Activated T-cell treated with anti-CD3 and anti-CD28 coated beads, Interleukin-2, amount 50 U/mL, for 48 hours (primary cell): ENCODE measurements at regions not wholly inside any gene's neighbourhood (a gene's known extent, or its start where the extent isn't known, plus 50 kb on each side); places are given as distances from the start of the nearest gene placed in this dataset.
A peak's percentile ranks its signal among the peaks of the same experiment; 100 is the strongest.
"Not testable (repeated sequence)": the region's sequence is repeated elsewhere in the genome, so short reads cannot be mapped to it uniquely, and the experiment has no call there.

ENCODE experiments used
- DNase-seq, 2 experiments: peaks; one replicate each; pipeline ENCODE4 v3.0.0-alpha.2; 2020

DNA sequence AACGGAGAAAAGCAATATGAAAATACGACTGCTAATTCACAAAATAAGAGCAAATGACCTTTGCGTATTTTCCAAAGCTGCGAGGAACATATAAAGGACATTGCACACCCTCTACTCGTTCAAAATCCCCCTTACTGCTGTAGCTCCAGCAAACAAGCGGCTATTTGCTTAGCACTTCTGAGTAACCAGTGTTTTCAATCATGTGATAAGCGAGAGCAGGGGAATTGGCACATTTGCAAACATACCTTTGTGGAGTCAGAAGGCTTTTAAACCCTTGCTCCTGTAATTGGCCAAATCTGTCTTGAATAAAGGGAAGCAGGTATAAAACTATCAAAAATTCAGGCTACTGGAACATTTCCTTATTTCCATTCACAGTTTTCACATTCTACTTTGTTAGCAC is 610.2 kb downstream of the UBE2NL start:
- no peak for DNase-seq

DNA sequence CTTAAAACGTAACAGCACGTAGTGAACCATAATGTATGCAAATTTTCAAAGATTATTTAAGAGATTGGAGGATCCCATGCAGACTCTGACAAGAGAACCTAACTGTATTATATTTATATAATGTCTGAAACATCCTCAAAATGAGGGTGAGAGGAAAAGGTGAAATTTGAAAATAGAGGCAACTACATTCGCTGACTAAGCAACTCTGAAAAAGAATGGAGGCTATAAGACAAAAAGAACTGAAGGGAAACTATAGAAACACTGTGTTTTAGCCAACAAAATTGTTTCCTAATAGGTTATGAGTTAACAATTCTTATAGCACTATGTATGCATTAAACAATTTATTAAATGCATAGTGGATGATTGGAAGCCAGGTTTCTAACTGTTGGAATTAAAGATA is 648.0 kb downstream of the UBE2NL start:
- DNase-seq: no peak

DNA sequence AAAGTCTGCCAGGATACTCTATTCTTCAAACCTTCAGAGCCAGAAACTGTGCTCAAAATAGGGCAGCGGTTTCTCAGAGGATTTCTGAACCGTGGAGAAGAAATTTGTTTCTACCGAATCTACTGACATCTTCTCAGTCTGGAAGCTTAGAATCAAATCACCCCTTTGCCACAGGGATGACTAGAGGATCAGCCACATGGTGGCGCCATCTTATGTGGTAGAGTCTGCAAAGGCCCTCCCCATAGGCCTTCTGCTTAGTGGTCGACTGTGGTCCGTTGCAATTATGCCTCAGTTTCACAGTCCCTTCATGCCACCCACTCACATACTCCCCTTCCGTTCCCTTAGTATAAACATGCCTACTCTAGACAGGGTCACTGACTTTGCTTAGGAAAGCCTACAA is 680.7 kb upstream of the SPANXN1 start:
- no peak for DNase-seq

DNA sequence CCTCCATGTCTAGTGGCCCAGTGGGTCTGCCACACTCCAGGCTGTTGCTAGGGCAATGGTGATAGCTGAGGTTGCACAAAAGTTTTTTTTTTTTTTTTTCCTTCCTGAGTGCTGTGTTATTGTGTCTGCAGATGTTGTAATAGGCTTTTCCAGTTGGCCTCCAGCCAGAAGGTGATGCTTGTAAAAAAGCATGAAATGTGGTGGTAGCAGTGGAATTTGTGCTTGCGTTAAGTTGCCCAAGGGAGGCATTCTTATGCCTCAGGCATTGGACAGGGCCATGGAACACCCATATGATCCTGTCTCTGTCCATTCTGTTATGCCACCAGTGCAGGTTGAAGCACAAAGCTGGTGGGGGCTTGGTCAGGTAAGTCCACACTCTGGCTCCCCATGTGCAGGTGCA is 660.5 kb upstream of the SPANXN1 start:
- DNase-seq: no peak

DNA sequence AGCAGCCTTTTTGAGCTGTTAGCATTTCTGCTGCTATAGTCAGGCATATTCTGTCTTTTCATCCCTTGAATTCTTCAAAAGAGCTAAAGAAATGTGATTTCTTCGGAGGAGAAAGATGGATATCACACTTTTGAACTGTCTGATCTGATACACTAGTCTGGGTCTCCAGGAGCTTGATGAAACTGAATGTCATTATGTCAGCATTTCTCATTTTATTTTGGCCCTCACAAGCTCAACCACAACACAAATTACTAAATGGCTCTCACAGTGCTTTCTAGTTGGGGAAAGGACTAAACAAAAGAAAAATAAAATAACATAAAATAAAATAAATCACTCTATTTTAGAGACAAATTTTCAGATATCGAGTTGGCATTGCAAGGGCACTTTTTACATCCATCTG is 655.3 kb upstream of the SPANXN1 start:
- DNase-seq: no peak

DNA sequence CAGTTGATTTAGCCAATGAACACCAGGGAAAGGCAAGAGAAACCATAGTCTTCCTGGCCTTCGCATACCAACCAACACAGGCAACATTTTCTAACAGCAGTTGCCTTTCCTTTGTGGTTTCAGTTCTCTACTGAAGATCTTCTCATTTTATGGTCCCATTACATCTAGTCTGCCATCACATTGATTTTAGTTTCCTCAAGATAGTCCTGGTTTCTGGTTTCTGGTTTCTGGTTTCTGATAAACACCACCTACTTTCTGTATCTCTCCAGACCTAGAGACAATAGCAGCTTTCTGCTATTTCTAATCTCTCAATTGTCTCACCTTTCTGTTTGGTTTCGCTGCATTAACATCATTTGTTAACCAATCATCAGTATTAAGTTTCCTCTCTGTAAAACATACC is 646.3 kb upstream of the SPANXN1 start:
- no peak for DNase-seq

DNA sequence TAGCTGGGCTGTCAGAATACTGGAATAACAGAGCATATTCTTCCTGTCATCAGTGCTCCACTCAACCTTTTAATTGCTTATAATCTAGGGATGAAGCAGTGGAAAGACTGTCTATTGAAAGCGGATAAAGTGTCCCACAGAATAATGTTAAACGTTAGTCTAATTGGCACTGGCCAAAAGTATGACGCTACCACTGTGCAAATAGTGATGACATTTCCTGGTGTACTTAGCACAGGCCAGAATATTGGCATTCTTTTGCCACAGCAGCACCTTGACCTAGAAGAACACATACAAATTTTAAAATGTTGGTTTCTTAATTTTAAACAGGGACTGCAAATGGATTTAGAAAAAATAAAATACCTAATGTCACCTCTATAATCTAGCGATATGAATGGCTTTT is 635.2 kb upstream of the SPANXN1 start:
- no peak for DNase-seq

DNA sequence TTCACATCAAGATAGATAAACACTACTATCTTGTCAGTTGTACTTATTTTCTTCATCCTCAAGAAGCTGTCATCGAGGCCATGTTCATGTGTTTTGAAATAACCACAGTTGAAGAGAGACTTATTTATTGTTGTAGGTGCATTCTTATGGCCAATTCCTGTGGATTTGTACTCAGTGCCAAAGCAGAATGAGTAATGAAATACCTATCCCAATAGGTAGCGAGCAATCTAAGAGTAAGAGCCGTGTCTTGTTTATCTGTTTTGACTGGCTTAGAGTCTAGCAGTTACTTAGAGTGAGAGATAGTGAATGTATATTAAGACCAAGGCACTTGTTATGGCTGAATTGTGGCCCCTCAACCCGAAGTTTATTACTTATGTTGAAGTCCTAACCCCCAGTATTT is 631.0 kb upstream of the SPANXN1 start:
- DNase-seq: no peak

DNA sequence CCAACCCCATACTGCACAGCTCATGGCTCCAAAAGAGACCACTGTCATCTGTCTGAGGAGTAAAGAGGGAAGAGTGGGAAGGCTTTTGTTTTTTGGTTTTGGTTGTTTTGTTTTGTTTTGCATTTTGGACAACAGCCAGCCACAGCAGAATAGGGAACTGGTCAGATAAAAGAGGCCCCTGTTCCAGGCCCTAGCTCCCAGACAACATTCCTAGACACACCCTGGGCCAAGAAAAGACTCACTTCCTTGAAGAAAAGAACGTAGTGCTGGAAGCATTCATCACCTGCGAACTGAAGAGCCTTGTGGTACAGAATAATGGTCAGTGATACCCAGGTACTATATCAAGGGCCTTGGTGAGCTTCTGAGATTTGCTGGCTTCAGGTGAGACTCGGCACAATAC is 619.4 kb upstream of the SPANXN1 start:
- DNase-seq: no peak

DNA sequence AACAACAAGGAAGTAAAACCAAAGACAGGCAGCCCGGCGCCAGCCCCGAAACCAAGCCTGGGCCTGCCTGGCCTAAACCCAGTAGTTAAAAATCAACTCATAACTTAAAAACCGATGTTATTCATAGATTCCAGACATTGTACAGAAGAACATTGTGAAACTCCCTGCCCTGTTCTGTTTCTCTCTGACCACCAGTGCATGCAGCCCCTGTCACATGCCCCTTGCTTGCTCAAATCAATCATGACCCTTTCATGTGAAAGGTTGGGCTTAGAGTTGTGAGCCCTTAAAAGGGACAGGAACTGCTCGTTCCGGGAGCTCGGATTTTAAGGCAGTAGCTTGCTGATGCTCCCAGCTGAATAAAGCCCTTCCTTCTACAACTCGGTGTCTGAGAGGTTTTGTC is 612.9 kb upstream of the SPANXN1 start:
- not testable (repeated sequence) for DNase-seq

DNA sequence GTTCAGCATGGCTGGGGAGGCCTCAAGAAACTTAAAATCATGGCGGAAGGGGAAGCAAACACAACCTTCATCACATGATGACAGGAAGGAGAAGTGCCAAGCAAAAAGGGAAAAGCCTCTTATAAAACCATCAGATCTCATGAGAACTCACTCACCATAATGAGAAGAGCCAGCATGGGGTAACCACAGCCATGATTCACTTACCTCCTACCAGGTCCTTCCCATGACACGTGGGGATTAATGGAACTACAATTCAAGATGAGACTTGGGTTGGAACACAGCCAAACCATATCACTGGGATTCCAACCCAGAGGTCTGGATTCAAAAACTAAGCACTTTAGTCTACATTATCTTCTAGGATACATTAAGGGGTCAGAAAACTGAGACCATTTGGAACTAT is 609.6 kb upstream of the SPANXN1 start:
- no peak for DNase-seq

DNA sequence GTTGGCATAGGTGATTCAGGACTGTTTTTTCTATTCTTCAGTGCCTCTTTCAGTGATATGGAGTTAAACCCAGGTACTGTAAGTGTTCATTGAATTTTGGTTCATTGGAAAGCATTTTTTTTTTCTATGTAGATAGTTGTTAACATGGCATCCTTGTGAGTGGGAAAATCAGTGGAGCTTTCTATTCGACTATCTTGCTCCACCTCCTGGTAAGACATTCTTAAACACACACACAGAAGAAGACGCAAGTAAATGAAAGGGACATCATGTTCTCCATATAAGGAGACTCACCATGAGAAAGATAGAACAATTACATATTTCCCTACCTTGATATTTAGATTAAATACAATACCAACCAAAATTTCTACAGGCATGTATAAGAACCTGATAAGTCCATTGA is 598.5 kb upstream of the SPANXN1 start:
- DNase-seq: no peak

DNA sequence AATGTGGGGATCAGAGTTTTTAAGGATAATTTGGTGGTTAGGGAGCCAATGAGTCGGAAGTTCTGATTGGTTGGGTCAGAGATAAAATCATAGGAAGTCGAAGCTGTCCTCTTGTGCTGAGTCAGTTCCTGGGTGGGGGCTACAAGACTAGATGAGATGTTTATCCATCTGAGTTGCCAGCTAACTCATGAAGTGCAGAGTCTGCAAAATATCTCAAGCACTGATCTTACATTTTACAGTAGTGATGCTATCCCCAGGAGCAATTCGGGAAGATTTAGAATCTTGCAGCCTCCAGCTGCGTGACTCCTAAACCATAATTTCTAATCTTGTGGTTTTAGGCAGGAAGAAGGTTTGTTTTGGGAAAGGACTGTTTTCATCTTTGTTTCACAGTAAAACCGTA is 565.8 kb upstream of the SPANXN1 start:
- no peak for DNase-seq

DNA sequence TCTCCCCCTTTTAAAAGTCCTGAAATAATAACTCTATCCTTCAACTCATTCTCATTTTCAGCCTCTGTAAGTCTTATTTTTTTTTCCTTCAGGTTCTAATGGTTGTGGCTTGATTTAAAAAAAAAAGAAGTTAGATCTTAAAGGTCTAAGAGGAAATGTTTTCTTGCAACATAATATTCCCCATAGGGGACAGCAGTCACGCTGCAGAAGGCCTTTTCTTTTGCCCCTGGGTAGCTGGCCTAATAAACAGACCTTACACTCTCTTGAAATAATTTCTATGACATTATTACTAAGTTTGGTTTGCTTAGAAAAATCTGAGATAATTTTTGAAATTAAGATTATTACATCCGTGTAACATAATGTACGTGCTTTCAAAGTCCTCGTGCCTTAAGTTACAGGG is 564.1 kb upstream of the SPANXN1 start:
- DNase-seq: no peak

DNA sequence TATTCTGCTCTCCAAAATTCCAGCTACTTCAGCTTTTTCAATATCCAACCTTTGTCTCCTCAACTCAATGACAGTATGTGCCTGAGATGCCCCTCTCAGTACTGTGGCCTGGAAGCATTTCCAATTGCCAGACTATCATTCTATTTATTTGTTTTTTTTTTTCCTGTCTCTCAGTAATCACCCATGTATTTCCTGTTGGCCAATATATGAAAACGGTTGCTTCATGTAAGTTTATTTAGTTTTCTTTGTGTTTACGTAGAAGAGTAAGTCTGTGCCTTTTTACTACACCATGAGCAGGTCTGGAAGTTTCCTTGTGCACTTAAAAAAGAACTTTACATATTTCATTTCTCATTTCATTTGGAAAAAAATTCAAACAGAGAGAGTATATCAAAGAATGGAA is 537.5 kb upstream of the SPANXN1 start:
- DNase-seq: no peak

DNA sequence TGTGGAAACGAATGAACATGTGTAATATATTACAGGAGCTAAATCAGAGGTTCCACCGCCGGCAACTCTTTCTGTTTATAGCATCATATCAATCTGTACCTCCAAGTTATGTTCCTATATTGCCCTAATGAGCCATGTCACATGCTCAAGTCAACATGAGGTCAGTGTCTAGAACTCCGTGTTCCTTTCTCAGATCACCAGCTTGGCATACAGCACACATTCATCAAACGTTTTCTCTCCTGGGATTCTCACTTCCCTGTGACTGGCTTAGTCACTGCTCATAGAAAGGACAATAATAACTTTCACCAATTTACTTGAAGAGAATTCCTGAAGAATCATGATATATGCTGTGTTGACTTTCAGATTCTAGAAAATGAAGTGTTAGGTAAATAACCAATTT is 532.0 kb upstream of the SPANXN1 start:
- DNase-seq: no peak

DNA sequence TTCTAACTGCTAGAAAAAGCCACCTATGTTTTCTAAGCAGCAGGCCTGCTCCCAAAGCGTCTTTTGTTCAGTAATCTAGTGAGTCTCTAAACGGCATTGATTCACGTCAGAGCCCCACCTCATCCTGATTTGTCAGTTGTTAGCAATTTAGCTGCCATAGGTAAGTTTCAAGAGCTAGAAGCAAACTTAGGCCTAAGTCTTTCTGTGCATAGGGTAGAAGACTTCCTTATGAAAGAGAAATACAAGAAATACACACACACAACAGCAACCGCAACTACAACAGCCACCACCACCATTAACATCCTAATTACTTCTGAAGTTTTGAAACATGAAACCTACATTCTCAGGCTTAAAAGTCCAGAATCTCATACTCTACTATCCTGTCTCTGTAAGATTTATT is 531.1 kb upstream of the SPANXN1 start:
- DNase-seq: no peak

DNA sequence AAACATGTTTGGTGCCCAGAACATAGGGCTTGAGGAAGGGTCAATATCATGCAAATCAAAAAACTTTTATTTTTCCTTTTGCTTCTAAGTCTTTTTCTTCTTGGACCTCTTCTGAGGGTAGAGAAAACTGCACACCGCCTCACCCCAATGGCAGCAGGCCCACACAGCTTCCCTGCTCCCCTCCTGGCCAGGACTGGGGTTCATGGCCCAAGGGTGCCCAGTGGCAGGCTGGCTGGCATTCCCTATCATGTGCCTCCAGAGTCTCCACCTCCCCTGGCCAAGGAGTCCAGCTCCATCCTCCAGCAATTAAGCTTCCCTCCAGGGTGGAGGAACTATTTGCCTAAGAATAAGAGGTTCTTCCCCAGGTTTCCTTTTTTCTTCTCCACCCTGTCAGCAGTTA is 529.6 kb upstream of the SPANXN1 start:
- no peak for DNase-seq

DNA sequence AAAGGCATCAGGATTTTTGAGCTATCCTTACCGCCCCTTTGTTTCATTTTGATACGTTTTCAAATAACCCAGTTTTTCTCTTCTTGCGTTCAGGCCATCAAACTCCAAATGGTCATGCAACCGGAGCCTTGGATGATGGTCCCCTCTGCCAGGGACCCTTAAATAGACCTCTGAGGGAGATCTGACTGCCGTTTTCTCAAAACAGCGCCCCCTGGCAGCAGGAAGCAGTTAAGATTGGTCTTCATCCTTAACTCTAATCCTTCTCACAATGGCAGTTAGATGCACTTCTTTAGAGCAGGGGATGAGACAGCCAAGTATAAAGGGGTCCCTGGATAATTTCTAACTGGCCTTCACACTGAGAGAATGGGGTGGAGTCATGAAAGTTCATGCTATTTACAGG is 525.0 kb upstream of the SPANXN1 start:
- peak in 1 of 2 experiments; percentile 16 for DNase-seq

DNA sequence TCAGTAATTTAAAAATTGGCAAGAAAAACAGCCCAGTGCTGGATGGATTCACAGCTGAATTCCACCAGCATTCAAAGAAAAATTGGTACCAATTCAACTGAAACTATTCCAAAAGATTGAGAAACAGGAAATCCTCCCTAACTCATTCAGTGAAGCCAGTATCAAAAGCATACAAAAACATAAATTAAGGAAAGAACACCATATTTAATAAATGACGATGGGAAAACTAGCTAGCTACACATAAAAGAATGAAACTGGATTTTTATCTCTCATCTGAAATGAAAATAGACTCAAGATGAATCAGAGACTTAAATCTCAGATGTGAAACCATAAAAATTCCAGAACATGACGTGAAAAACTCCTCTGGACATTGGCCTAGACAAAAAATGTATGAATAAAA is 516.8 kb upstream of the SPANXN1 start:
- no peak for DNase-seq

DNA sequence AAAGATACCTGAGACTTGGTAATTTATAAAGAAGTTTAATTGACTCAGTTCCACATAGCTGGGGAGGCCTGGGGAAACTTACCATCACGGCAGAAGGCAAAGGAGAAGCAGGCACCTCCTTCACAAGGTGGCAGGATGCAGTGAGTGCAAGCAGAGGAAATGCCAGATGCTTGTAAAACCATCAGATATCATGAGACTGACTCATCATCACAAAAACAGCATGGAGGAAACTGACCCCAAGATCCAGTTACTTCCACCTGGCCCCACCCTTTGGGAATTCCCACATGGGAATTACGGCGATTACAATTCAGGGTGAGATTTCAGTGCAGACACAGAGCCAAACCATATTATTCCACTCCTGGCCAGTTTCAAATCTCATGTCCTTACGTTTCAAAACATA is 514.7 kb upstream of the SPANXN1 start:
- no peak for DNase-seq

DNA sequence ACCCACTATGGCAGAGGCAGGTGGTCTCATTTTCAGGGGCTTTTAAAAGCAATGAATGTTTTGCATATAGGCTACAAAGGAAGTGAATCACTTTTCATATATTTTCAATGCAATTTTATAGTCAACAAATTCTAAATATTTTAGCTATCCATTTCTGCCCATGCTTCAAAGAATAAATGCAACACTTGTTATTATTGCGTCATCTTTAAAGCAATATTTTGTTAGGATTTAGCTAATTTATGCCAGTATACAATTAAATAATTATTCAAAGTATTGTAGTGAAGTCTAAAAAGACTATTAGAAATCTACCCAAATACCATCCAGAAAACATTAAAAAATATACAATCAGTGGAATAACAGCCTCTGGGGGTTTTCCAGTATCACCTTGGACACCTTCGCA is 509.1 kb upstream of the SPANXN1 start:
- no peak for DNase-seq

DNA sequence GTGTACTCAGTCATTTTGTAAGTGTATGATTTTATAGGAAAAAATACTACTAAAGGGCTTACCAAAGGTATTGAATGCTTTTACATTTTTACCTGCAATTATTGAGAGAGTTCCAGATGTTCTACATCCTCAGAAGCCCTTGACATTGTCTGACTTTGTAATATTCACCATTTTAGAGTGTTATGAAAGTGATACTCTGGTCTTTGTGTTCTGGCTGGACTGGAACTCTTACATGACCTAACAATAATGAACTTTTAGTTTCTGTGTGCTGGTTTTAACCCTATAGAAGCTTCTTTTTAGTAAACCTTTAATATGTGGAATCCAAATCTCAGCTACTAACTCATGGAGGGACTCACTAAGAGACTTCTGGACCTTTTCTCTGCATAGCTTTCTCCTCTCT is 478.8 kb upstream of the SPANXN1 start:
- no peak for DNase-seq

DNA sequence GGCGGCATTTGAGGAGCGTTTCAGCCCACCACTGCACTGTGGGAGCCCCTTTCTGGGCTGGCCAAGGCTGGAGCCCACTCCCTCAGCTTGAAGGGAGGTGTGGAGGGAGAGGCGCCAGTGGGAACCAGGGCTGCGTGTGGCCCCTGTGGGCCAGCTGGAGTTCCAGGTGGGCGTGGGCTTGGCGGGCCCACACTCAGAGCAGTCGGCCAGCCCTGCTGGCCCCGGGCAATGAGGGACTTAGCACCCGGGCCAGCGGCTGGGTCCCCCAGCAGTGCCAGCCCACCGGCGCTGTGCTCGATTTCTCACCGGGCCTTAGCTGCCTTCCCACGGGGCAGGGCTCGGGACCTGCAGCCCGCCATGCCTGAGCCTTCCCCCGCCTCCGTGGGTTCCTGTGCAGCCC is 463.8 kb upstream of the SPANXN1 start:
- not testable (repeated sequence) for DNase-seq

DNA sequence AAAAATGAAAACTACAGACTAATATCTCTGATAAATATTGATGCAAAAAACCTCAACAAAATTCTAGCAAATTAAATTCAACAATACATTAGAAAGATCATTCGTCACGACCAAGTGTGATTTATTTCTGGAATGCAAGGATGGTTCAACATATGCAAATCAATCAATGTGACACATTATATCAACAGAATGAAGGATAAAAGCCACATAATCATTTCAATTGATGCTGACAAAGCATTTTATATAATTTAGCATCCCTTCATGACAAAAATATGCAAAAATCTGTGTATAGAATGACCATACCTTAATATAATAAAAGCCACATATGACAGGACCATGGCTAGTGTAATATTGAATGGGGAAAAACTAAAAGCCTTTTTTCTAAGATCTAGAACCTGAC is 457.2 kb upstream of the SPANXN1 start:
- no peak for DNase-seq

DNA sequence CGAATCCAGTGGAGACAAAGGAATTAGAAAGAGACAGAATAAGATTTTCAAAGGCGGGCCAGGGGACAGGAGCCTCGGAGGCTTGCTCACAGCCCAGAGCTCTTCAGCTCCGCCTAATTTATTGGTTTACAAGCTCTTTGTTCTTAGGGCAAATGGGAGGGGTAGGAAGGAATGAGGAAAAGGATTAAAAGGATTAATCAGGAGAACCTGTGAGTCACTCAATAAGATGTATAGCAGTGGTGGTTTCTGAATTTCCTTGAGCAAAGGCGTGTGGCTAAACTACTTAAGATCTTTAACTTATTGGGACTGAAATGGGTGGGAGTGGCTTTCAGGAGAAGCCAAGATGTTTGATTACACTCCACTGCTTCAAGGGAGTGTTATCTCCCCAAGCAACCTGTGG is 456.0 kb upstream of the SPANXN1 start:
- no peak for DNase-seq
